ENCODE measurements at regions not wholly inside any gene's neighbourhood (a gene's known extent, or its start where the extent isn't known, plus 50 kb on each side); places are given as distances from the start of the nearest gene placed in this dataset.

GRCh38 chr2:16321256-16321655 lies 344.4 kb downstream of the CYRIA start:
- no peaks in the 10 kb centered on the region for H3K9me2 ChIP-seq (replicated peaks; ENCODE audit: low read depth, low read length)
- no peaks in the 10 kb centered on the region for H3K79me2 ChIP-seq (ENCODE audit: insufficient read depth, low read length)
- H3K4me2 ChIP-seq (ENCODE audit: low read depth, low read length, poor library complexity, severe bottlenecking) = no peak overlapping the region
- TF ChIP-seq CTCF (conservative IDR thresholded peaks at IDR 0.05; ENCODE audit: low read length) (no peak), EZH2phosphoT487 (IDR thresholded peaks at IDR 0.05; ENCODE audit: borderline replicate concordance) (no peak)
- no peaks in the 10 kb centered on the region for H4K20me1 ChIP-seq (ENCODE audit: insufficient read depth, low read length, poor library complexity, severe bottlenecking)
- no peak overlapping the region for H3K9ac ChIP-seq (ENCODE audit: low read depth, low read length, poor library complexity, severe bottlenecking)
- no peaks in the 10 kb centered on the region for H3K36me3 ChIP-seq (ENCODE audit: insufficient read depth, low read length)
- no peaks in the 10 kb centered on the region for H3K27me3 ChIP-seq (ENCODE audit: insufficient read depth, low read length, poor library complexity, severe bottlenecking)
- H3K9me3 ChIP-seq (ENCODE audit: insufficient read depth, low read depth, low read length) = no peaks in the 10 kb centered on the region
- H3K4me3 ChIP-seq (ENCODE audit: low read length, poor library complexity, severe bottlenecking) = no peak overlapping the region
- H3K4me1 ChIP-seq (ENCODE audit: insufficient read depth, low read length, poor library complexity, severe bottlenecking) = peaks cover 59% of the 10 kb centered on the region
- no peak overlapping the region for H2AFZ ChIP-seq (ENCODE audit: low read length)
- H3F3A ChIP-seq (ENCODE audit: low read depth) = peaks cover 6% of the 10 kb centered on the region

- H3K4me1 ChIP-seq (ENCODE audit: insufficient read depth, low read length, poor library complexity, severe bottlenecking) = peaks cover 54% of the 10 kb centered on the region
- H3K79me2 ChIP-seq (ENCODE audit: insufficient read depth, low read length) = no peaks in the 10 kb centered on the region
- H3K4me2 ChIP-seq (ENCODE audit: low read depth, low read length, poor library complexity, severe bottlenecking) = no peak overlapping the region
Measured at GRCh38 chr2:16320716-16321115, 344.9 kb downstream of the CYRIA start.

GRCh38 chr2:16319551-16320121 lies 346.0 kb downstream of the CYRIA start:
- H3K4me1 ChIP-seq (ENCODE audit: insufficient read depth, low read length, poor library complexity, severe bottlenecking) = peaks cover 43% of the 10 kb centered on the region
- no peaks in the 10 kb centered on the region for H3K27me3 ChIP-seq (ENCODE audit: insufficient read depth, low read length, poor library complexity, severe bottlenecking)
- no peak for TF ChIP-seq EZH2phosphoT487 (IDR thresholded peaks at IDR 0.05; ENCODE audit: borderline replicate concordance)
- TF ChIP-seq CTCF (conservative IDR thresholded peaks at IDR 0.05; ENCODE audit: low read length) = no peak
- no peaks in the 10 kb centered on the region for H4K20me1 ChIP-seq (ENCODE audit: insufficient read depth, low read length, poor library complexity, severe bottlenecking)
- no peak overlapping the region for H3K4me2 ChIP-seq (ENCODE audit: low read depth, low read length, poor library complexity, severe bottlenecking)
- no peaks in the 10 kb centered on the region for H3K79me2 ChIP-seq (ENCODE audit: insufficient read depth, low read length)
- H2AFZ ChIP-seq (ENCODE audit: low read length) = no peak overlapping the region
- H3K36me3 ChIP-seq (ENCODE audit: insufficient read depth, low read length) = no peaks in the 10 kb centered on the region
- H3K4me3 ChIP-seq (ENCODE audit: low read length, poor library complexity, severe bottlenecking) = no peak overlapping the region
- no peaks in the 10 kb centered on the region for H3F3A ChIP-seq (ENCODE audit: low read depth)
- no peak overlapping the region for H3K9ac ChIP-seq (ENCODE audit: low read depth, low read length, poor library complexity, severe bottlenecking)
- H3K9me3 ChIP-seq (ENCODE audit: insufficient read depth, low read depth, low read length) = no peaks in the 10 kb centered on the region
- H3K9me2 ChIP-seq (replicated peaks; ENCODE audit: low read depth, low read length) = no peaks in the 10 kb centered on the region

More at GRCh38 chr2:16320716-16321115, 344.9 kb downstream of the CYRIA start:
- no peaks in the 10 kb centered on the region for H3K9me3 ChIP-seq (ENCODE audit: insufficient read depth, low read depth, low read length)
- TF ChIP-seq EZH2phosphoT487 (IDR thresholded peaks at IDR 0.05; ENCODE audit: borderline replicate concordance) = no peak
- no peak for TF ChIP-seq CTCF (conservative IDR thresholded peaks at IDR 0.05; ENCODE audit: low read length)
- 0 out of 2 replicates have a peak, but pooled peaks cover under 1% of the 10 kb centered on the region for H3F3A ChIP-seq (ENCODE audit: low read depth)
- H3K9me2 ChIP-seq (replicated peaks; ENCODE audit: low read depth, low read length) = no peaks in the 10 kb centered on the region
- no peaks in the 10 kb centered on the region for H3K27me3 ChIP-seq (ENCODE audit: insufficient read depth, low read length, poor library complexity, severe bottlenecking)
- no peak overlapping the region for H2AFZ ChIP-seq (ENCODE audit: low read length)
- no peak overlapping the region for H3K9ac ChIP-seq (ENCODE audit: low read depth, low read length, poor library complexity, severe bottlenecking)
- no peaks in the 10 kb centered on the region for H3K36me3 ChIP-seq (ENCODE audit: insufficient read depth, low read length)
- H4K20me1 ChIP-seq (ENCODE audit: insufficient read depth, low read length, poor library complexity, severe bottlenecking) = no peaks in the 10 kb centered on the region
- no peak overlapping the region for H3K4me3 ChIP-seq (ENCODE audit: low read length, poor library complexity, severe bottlenecking)
